NCI-H2171 (cell line): ENCODE measurements at regions not wholly inside any gene's neighbourhood (a gene's known extent, or its start where the extent isn't known, plus 50 kb on each side); places are given as distances from the start of the nearest gene placed in this dataset.

Source experiments
- DNase-seq: peaks from one replicate; lab custom pipeline; 2025; lab: John Stamatoyannopoulos, UW

GRCh38 chr6:90953405-90954161 lies 366.7 kb upstream of the MAP3K7 start:
- no peak for DNase-seq

GRCh38 chr6:90952176-90952575 lies 365.3 kb upstream of the MAP3K7 start:
- no peak for DNase-seq

GRCh38 chr6:90948540-90948939 lies 361.7 kb upstream of the MAP3K7 start:
- no peak for DNase-seq

DNA sequence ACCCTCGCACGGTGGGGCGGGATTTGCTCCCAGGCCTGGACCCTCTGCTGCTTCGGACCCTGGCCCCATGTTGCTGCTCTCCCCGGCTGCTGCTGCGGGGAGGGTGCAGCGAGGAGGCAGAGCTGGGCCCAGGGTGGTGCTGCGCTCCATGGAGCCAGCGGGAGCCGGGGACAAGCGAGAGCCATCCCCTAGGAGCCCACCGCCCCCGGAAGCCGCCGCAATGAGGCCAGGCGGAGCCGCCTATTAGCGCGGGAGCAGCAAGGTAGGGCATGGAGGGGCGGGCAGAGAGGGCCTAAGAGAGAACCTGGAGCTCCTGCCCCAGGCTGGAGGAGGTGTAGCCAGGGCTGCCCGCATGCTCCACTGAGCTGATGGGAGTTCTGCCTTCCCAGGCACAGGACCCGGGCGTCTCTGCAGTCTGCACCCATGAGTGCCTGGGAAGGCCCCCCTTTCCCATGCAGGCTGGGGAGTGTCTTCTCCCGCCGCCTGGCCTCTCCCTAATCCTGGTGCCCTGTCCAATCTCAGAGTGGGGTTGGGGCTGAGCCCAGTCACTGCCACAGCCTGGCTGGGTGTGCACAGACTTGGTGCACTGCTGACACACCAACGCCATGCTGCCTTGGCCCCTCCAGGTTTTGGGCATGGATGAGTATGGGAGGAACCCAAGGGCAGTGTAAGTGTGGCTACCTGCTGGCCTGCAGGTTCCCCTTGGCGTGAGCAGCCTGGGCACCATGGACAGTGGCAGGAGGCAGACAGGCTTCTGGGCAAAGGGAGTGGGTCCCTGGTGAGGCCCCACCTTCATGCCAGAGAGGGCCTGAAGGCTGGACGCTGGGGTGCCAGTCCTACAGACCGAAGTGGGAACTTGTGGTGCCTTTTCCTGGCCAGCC lies 360.6 kb upstream of the MAP3K7 start:
- DNase-seq: no peak

- no peak for DNase-seq
Measured at GRCh38 chr6:90941885-90942284, 355.0 kb upstream of the MAP3K7 start.

DNA sequence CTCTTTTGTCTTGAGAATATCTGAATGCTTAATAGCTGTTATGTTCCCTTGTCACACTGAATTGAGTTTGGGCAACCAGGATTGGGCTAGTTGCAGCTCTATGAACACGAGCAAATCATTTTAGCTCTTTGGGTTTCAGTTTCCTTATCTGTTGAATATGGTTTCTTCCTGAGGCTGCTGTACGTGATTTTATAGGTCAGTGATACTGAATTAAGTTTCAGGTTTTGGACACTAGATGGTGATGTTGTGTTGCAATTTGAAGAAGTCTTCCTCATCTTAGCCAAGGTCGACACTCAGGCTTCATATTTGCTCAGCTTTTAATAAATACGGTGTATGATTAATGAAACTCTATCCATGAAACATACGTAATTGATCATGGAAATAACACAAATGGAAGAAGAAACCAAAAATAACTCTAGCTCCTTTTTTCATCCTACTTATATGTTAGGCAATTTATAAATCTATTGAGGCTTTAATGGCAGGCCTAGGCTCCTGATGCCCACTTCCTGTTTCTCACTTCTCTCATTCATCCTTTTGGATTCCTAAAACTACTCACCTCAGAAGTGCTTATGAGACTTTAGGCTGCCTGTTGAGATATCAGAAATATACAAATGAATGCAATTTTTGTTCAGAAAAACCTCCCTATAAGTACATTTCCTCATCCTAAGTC lies 354.1 kb upstream of the MAP3K7 start:
- peak; percentile 20 for DNase-seq

DNA sequence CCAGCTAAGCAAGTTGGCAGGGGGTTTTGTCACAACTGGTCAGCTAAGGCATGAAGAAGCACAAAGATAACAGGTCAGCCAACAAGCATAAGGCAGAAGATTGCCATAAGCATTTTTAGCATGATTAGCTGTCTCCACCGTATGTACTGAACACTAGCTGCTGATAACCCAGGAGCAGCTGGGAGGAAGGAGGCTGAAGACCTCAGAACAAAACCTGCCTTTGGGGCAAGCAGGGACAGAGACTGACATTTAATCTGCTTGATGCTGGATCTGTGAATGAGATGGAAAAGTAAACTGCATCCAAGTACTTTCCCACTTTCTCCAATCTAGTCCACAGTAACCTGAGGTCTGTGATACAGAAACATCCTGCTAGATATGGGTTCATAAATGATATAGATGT lies 353.0 kb upstream of the MAP3K7 start:
- no peak for DNase-seq

- no peak for DNase-seq
Measured at GRCh38 chr6:90938122-90938521, 351.2 kb upstream of the MAP3K7 start.

DNA sequence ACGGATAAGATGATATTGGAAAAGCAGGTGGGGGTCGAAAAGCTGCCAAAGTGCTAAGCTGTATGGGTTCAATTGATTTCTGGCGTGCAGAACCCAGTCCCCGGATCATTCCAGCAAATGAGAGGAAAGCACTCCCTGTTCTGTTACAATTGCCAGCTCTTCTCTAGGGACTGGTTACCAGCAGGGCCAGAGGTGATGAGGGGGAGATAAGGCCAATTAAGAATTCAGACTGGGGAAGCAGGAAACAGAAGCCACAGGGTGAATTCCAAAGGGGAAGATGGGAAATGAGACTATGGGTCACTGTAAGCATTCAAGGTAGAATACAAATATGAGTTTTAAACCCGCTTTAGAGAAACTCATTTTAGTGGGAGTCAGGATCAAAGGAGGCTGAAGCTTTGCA lies 349.4 kb upstream of the MAP3K7 start:
- no peak for DNase-seq

GRCh38 chr6:90934966-90935365 lies 348.1 kb upstream of the MAP3K7 start:
- DNase-seq: no peak

DNA sequence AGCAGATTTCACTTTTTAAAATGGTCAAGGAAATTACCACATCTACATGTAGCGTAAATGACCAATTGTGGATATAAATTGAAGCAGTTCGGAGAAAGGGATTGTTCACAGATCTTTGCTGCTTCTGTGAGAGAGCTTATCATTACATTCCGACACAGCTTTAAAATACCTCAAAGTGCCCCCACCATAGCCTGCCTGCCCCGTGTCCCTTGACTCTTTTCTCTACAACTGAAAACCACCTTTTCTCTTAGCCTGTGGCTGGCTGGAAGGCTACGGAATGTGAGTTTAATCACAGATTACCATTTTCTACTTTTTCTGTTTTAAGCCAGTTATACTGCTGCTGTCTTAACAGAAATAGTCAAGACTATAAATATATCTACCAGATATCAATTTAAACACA lies 347.2 kb upstream of the MAP3K7 start:
- DNase-seq: no peak

- DNase-seq: no peak
Measured at GRCh38 chr6:90932351-90932750, 345.5 kb upstream of the MAP3K7 start.

DNA sequence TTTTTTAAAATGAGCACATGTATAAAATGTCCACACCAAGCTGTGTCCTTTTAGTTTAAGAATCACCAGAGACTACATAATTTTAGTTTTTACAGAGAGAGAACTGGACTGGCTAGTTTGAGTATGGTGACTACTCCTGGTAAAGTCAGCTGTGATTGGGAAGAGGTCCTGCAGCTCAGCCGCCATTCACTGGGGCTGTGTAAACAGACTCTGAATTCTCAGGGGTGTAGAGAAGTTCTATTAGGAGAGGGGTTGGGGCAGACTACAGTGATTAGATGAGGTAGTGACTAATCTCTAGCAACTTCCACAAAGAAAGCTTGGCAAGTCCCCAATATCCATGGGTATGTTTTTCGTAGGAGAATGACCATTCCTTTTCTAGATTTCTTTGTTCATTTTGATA lies 341.2 kb upstream of the MAP3K7 start:
- no peak for DNase-seq

GRCh38 chr6:90925726-90926125 lies 338.9 kb upstream of the MAP3K7 start:
- no peak for DNase-seq

GRCh38 chr6:90922325-90922724 lies 335.5 kb upstream of the MAP3K7 start:
- no peak for DNase-seq

- DNase-seq: no peak
Measured at GRCh38 chr6:90918361-90918760, 331.5 kb upstream of the MAP3K7 start.

DNA sequence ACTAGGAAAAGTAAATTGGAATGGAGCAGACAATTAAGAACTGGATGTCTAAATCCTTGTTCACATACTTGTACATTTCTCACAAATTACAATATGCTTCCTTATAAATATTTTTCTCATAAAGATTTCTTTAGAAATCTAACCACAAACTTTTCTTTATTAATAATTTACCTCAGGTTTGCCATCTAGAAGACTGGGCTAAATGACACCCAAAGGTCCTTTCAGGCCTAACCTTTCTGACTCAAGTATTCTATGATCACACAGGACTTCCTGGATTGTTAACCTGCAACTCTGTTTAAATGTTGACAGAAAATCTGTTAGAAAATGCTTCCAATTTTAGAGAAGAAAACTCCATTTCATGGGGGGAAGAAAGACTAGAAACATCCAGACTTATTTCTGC lies 330.5 kb upstream of the MAP3K7 start:
- no peak for DNase-seq

GRCh38 chr6:90916968-90917367 lies 330.1 kb upstream of the MAP3K7 start:
- no peak for DNase-seq

GRCh38 chr6:90915224-90915915 lies 328.5 kb upstream of the MAP3K7 start:
- no peak for DNase-seq

GRCh38 chr6:90914312-90914711 lies 327.4 kb upstream of the MAP3K7 start:
- DNase-seq: no peak

GRCh38 chr6:90913266-90913960 lies 326.5 kb upstream of the MAP3K7 start:
- DNase-seq: no peak

DNA sequence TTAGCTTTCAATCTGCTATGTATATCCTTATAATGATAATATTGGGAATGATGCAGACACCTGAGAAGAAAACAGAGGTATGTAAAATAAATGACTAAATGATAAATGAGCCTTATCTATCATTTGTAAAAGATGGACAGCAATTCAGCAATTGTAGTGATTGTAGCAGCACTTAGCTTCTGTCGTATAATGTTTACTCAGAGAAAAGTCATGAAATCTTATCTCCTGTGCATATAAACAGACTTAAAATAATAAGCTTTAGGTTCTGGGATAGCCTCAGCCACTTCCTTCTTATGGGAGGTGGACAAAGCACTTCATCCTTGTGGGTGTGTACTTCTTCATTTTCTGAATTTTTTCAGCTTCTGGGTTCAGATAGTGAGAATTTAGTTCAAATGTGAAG lies 324.8 kb upstream of the MAP3K7 start:
- DNase-seq: no peak
